K562 (cell line): ENCODE measurements at regions not wholly inside any gene's neighbourhood (a gene's known extent, or its start where the extent isn't known, plus 50 kb on each side); places are given as distances from the start of the nearest gene placed in this dataset.

Experiments
- ATAC-seq: fragments of 200-7000 bp; cut with Tn5 transposase; 3 replicates; pipeline ENCODE4 v1.9.1; 2020; ENCODE audit warnings: moderate library complexity
- BruUV-seq: library from RNA; stranded (reverse); fragments of 400-500 nt; replicated peaks from 2 replicates; lab custom pipeline; 2021; lab: Mats Ljungman, UMichigan
- CTCF ChIA-PET: fragments of 300-600 bp; formaldehyde crosslinking; extraction: SDS; loops from one replicate; lab custom pipeline; 2021; ENCODE audit warnings: low intra/inter-chr PET ratio; lab: Yijun Ruan, JAX
- POLR2A ChIA-PET: fragments of 300-600, 350-650 bp; sonication (Branson Sonifier 250); formaldehyde crosslinking; extraction: SDS; loops from one replicate; lab custom pipeline; 2021; ENCODE audit warnings: antibody characterized with exemption, inconsistent platforms; lab: Yijun Ruan, JAX
- DNase-seq, 4 experiments: peaks; one replicate each; pipeline versions ENCODE4 v3.0.0 to v3.0.0-alpha.2; 2011 to 2018; ENCODE audit warnings: low spot score in 3 of 4, mixed read lengths in 3 of 4; ENCODE audit errors: extremely low read depth in 1 of 4
- FAIRE-seq: peaks from 2 replicates; lab custom pipeline; 2011; peaks lifted over from hg19 to GRCh38; lab: Jason Lieb, UNC
- H2AFZ ChIP-seq: 2 replicates; pipeline ENCODE4 v1.6.0; 2011; ENCODE audit warnings: low read depth, low read length, control low read depth, inconsistent platforms
- H3K27ac ChIP-seq: fragments of 200-600 bp; 3 replicates; pipeline ENCODE4 v1.8.0; 2011; ENCODE audit warnings: low read depth, mild to moderate bottlenecking, control low read depth, inconsistent platforms, low read length, moderate library complexity, mixed read lengths; ENCODE audit errors: extremely low read depth
- H3K27me3 ChIP-seq, 2 experiments: fragments of 300-600 bp in 1 of 2; 2 replicates in 1 of 2; 3 replicates in 1 of 2; pipeline versions ENCODE4 v1.6.0 to v1.8.0; 2011; ENCODE audit warnings: inconsistent platforms in 2 of 2, low read length in 2 of 2, mild to moderate bottlenecking in 1 of 2, mixed read lengths in 1 of 2, moderate library complexity in 1 of 2; ENCODE audit not compliant: control insufficient read depth in 2 of 2, insufficient read depth in 2 of 2
- H3K36me3 ChIP-seq: fragments of 300-600 bp; 3 replicates; pipeline ENCODE4 v1.8.0; 2011; ENCODE audit warnings: mild to moderate bottlenecking, low read length, inconsistent platforms; ENCODE audit not compliant: control insufficient read depth, insufficient read depth
- H3K4me1 ChIP-seq, 2 experiments: fragments of 200-600 bp in 1 of 2; replicated peaks in 1 of 2; 2 replicates in 1 of 2; 3 replicates in 1 of 2; pipeline versions ENCODE4 v1.5.1 to v1.8.0; 2011; ENCODE audit warnings: inconsistent platforms in 2 of 2, low read length in 2 of 2, mild to moderate bottlenecking in 1 of 2, mixed read lengths in 1 of 2, moderate library complexity in 1 of 2; ENCODE audit not compliant: control insufficient read depth in 2 of 2, insufficient read depth in 2 of 2
- H3K4me2 ChIP-seq: 2 replicates; pipeline ENCODE4 v1.6.1; 2011; ENCODE audit warnings: low read length, control low read depth, inconsistent platforms, mixed read lengths; ENCODE audit not compliant: insufficient read depth
- H3K4me3 ChIP-seq: fragments of 200-600 bp; sonication (generic), shearing (Covaris generic); 2 replicates; pipeline ENCODE4 v1.5.1; 2016; ENCODE audit warnings: control low read depth, inconsistent platforms
- H3K79me2 ChIP-seq: fragments of 200-600 bp; 3 replicates; pipeline ENCODE4 v1.8.0; 2011; ENCODE audit warnings: low read length, inconsistent platforms; ENCODE audit not compliant: control insufficient read depth, insufficient read depth
- H3K9ac ChIP-seq, 2 experiments: 2 replicates each; pipeline versions ENCODE4 v1.6.0 to v1.6.1; 2011; ENCODE audit warnings: low read depth in 2 of 2, low read length in 2 of 2, control low read depth in 1 of 2, inconsistent platforms in 1 of 2, mild to moderate bottlenecking in 1 of 2, mixed read lengths in 1 of 2; ENCODE audit not compliant: insufficient read depth in 1 of 2
- H3K9me1 ChIP-seq: one replicate; pipeline ENCODE4 v1.6.0; 2011; ENCODE audit warnings: inconsistent platforms, mild to moderate bottlenecking, low read length, moderate library complexity; ENCODE audit not compliant: control insufficient read depth, insufficient read depth
- H3K9me3 ChIP-seq: replicated peaks from 2 replicates; pipeline ENCODE4 v1.5.1; 2011; ENCODE audit warnings: low read depth, low read length, inconsistent platforms; ENCODE audit not compliant: control insufficient read depth, insufficient read depth
- H4K20me1 ChIP-seq: replicated peaks from 2 replicates; pipeline ENCODE4 v1.6.1; 2011; ENCODE audit warnings: low read length, inconsistent platforms, mixed read lengths; ENCODE audit not compliant: control insufficient read depth, insufficient read depth
- KAT7 ChIP-seq: sonication (generic); formaldehyde crosslinking; IDR thresholded peaks from 2 replicates; pipeline ENCODE4 v1.8.0; 2022; ENCODE audit warnings: missing genetic modification reagents, mild to moderate bottlenecking, borderline replicate concordance
- MAZ ChIP-seq, 2 experiments: fragments of 450-650 bp in 1 of 2; sonication (generic) in 1 of 2; formaldehyde crosslinking; IDR thresholded peaks in 1 of 2; conservative IDR thresholded peaks in 1 of 2; 2 replicates each; pipeline versions ENCODE4 v1.4.0 to v1.5.0; 2020; ENCODE audit warnings: mild to moderate bottlenecking in 1 of 2, missing genetic modification reagents in 1 of 2
- MLX ChIP-seq, 2 experiments: fragments of 450-650 bp in 1 of 2; sonication (generic) in 1 of 2; formaldehyde crosslinking; conservative IDR thresholded peaks; 2 replicates each; pipeline versions ENCODE4 v1.4.0 to v1.8.1; 2020 to 2022; ENCODE audit warnings: mild to moderate bottlenecking in 1 of 2, missing genetic modification reagents in 1 of 2
- ZNF146 ChIP-seq: IDR thresholded peaks from one replicate; pipeline ENCODE4 v1.6.1; 2018; ENCODE audit warnings: missing compliant biosample characterization; ENCODE audit not compliant: unreplicated experiment
- WGBS: fragments of 100-300 bp; shearing (Covaris generic); methylation state at CpG from one replicate; pipeline ENCODE4 v1.1.6; 2016; ENCODE audit warnings: low coverage, mixed read lengths; ENCODE audit not compliant: insufficient coverage; ENCODE audit errors: missing lambda C conversion rate; 5-methylcytosine and 5-hydroxymethylcytosine counted together
- in situ Hi-C: fragments of 300-500 bp; cut with MboI; formaldehyde crosslinking; loops from 4 replicates; pipeline ENCODE4 v1.15.0; 2018; ENCODE audit warnings: inconsistent platforms, mixed read lengths
- intact Hi-C: fragments of 100-400 bp; cut with micrococcal nuclease; formaldehyde crosslinking; loops from 2 replicates; pipeline ENCODE4 v1.14.2; 2022

GRCh38 chr6:71403422-71404134 is 115.0 kb downstream of the OGFRL1 start:
- POLR2A ChIA-PET: no interaction called here
- H2AFZ ChIP-seq: no peak overlapping the region
- H3K4me2 ChIP-seq: no peak overlapping the region
- no peaks in the 10 kb centered on the region for H3K27me3 ChIP-seq
- no peaks in the 10 kb centered on the region for H3K9me3 ChIP-seq
- H3K9me1 ChIP-seq: no peaks in the 10 kb centered on the region
- DNase-seq: no peak
- H3K4me3 ChIP-seq: no peak overlapping the region
- H3K79me2 ChIP-seq: no peaks in the 10 kb centered on the region
- no peak overlapping the region for H3K27ac ChIP-seq
- no peak overlapping the region for H3K9ac ChIP-seq
- FAIRE-seq: no peak
- H3K4me1 ChIP-seq: no peaks in the 10 kb centered on the region
- no peak for ATAC-seq
- in situ Hi-C loops (no loop called here), intact Hi-C loops (no loop called here)
- CTCF ChIA-PET: no interaction called here
- TF ChIP-seq ZNF146 (CRISPR knock-in tag): no peak
- TF ChIP-seq, all 486 proteins: peak for 0
- BruUV-seq: no TSS peak
- Histone ChIP-seq H4K20me1 (no peaks in the 10 kb centered on the region), H3K36me3 (no peaks in the 10 kb centered on the region)
- WGBS: 0% methylated on average over 9 of the region's 9 CpGs

- H3K27me3 ChIP-seq: no peaks in the 10 kb centered on the region
- ATAC-seq: no peak
- TF ChIP-seq KAT7 (CRISPR knock-in tag) (no peak), MAZ (CRISPR knock-in tag; conservative IDR thresholded peaks at IDR 0.05 in 1 of 2, IDR thresholded peaks at IDR 0.05 in 1 of 2) (no peak), MLX (CRISPR knock-in tag; conservative IDR thresholded peaks at IDR 0.05) (no peak)
- 0% methylated on average over 4 of the region's 4 CpGs for WGBS
- CTCF ChIA-PET: no interaction called here
- H3K79me2 ChIP-seq: no peaks in the 10 kb centered on the region
- DNase-seq: no peak
- intact Hi-C loops: no loop called here
- no peak overlapping the region for H2AFZ ChIP-seq
- no peaks in the 10 kb centered on the region for H3K36me3 ChIP-seq
- no peak overlapping the region for H3K27ac ChIP-seq
- no peak for FAIRE-seq
- no TSS peak for BruUV-seq
- H4K20me1 ChIP-seq: no peaks in the 10 kb centered on the region
- no peaks in the 10 kb centered on the region for H3K9me3 ChIP-seq
- no peak overlapping the region for H3K4me3 ChIP-seq
- H3K4me2 ChIP-seq: no peak overlapping the region
- POLR2A ChIA-PET: no interaction called here
- in situ Hi-C loops: no loop called here
- no peaks in the 10 kb centered on the region for H3K9me1 ChIP-seq
- no peaks in the 10 kb centered on the region for H3K4me1 ChIP-seq
- H3K9ac ChIP-seq: no peak overlapping the region
Measured at GRCh38 chr6:71404145-71404966, 115.7 kb downstream of the OGFRL1 start.
